ENCODE measurements at regions not wholly inside any gene's neighbourhood (a gene's known extent, or its start where the extent isn't known, plus 50 kb on each side); places are given as distances from the start of the nearest gene placed in this dataset.

- no peaks in the 10 kb centered on the region for H3K9me3 Mint-ChIP-seq (ENCODE audit: insufficient read depth)
- Histone ChIP-seq H3K4me2 (replicated peaks; ENCODE audit: low read depth, low read length, poor library complexity, severe bottlenecking) (no peak overlapping the region), H3K36me3 (replicated peaks in 1 of 2; ENCODE audit: control extremely low read depth in 1 of 2, control insufficient read depth in 1 of 2, extremely low read depth in 1 of 2, insufficient read depth in 2 of 2, low read length in 1 of 2) (no peaks in the 10 kb centered on the region), H3K4me1 (ENCODE audit: control insufficient read depth in 2 of 2, insufficient read depth in 2 of 2, low read length in 2 of 2) (no peaks in the 10 kb centered on the region), H3K27me3 (replicated peaks in 1 of 4; ENCODE audit: control extremely low read depth in 1 of 4, control insufficient read depth in 3 of 4, insufficient read depth in 4 of 4, low read length in 3 of 4) (no peaks in the 10 kb centered on the region), H4K20me1 (ENCODE audit: control insufficient read depth, insufficient read depth, low read length, poor library complexity, severe bottlenecking) (no peaks in the 10 kb centered on the region), H3K27ac (ENCODE audit: low read length in 2 of 2) (no peak overlapping the region), H3K9me3 (ENCODE audit: control extremely low read depth in 1 of 3, control insufficient read depth in 2 of 3, insufficient read depth in 1 of 3, low read length in 2 of 3) (no peaks in the 10 kb centered on the region), H2AFZ (ENCODE audit: insufficient read depth, low read depth, low read length, poor library complexity, severe bottlenecking) (no peak overlapping the region), H3K9ac (ENCODE audit: low read length) (no peak overlapping the region), H3K79me2 (ENCODE audit: control insufficient read depth, insufficient read depth, low read length) (no peaks in the 10 kb centered on the region), H3K4me3 (ENCODE audit: control extremely low read depth in 1 of 5, extremely low read depth in 1 of 5, insufficient read depth in 1 of 5, low read depth in 2 of 5, low read length in 4 of 5) (no peak overlapping the region)
- no peak overlapping the region for H3K27ac Mint-ChIP-seq
- H3K27me3 Mint-ChIP-seq = no peaks in the 10 kb centered on the region
- no peak overlapping the region for H3K4me3 Mint-ChIP-seq
- TF ChIP-seq EZH2 (IDR thresholded peaks at IDR 0.05; ENCODE audit: borderline replicate concordance, insufficient read depth, low read depth, low read length, poor library complexity, severe bottlenecking) (no peak), CTCF (IDR thresholded peaks at IDR 0.05) (no peak)
- POLR2A ChIA-PET = no interaction called here
- no peak for ATAC-seq (ENCODE audit: low read depth)
- DNase-seq = no peak
- no peaks in the 10 kb centered on the region for H3K4me1 Mint-ChIP-seq
- intact Hi-C loops (cut with micrococcal nuclease) = no loop called here
- CTCF ChIA-PET = no interaction called here
Observed at GRCh38 chr11:29534836-29535235, 482.0 kb downstream of the KCNA4 start.

- Histone ChIP-seq H3K4me3 (ENCODE audit: control extremely low read depth in 1 of 5, extremely low read depth in 1 of 5, insufficient read depth in 1 of 5, low read depth in 2 of 5, low read length in 4 of 5) (no peak overlapping the region), H3K4me1 (ENCODE audit: control insufficient read depth in 2 of 2, insufficient read depth in 2 of 2, low read length in 2 of 2) (no peaks in the 10 kb centered on the region), H2AFZ (ENCODE audit: insufficient read depth, low read depth, low read length, poor library complexity, severe bottlenecking) (no peak overlapping the region), H3K79me2 (ENCODE audit: control insufficient read depth, insufficient read depth, low read length) (no peaks in the 10 kb centered on the region), H3K27me3 (replicated peaks in 1 of 4; ENCODE audit: control extremely low read depth in 1 of 4, control insufficient read depth in 3 of 4, insufficient read depth in 4 of 4, low read length in 3 of 4) (no peaks in the 10 kb centered on the region), H3K9ac (ENCODE audit: low read length) (no peak overlapping the region), H3K36me3 (replicated peaks in 1 of 2; ENCODE audit: control extremely low read depth in 1 of 2, control insufficient read depth in 1 of 2, extremely low read depth in 1 of 2, insufficient read depth in 2 of 2, low read length in 1 of 2) (no peaks in the 10 kb centered on the region), H3K4me2 (replicated peaks; ENCODE audit: low read depth, low read length, poor library complexity, severe bottlenecking) (no peak overlapping the region), H3K9me3 (ENCODE audit: control extremely low read depth in 1 of 3, control insufficient read depth in 2 of 3, insufficient read depth in 1 of 3, low read length in 2 of 3) (peaks cover 0 to 3% (median 0%) of the 10 kb centered on the region in 3 donors), H3K27ac (ENCODE audit: low read length in 2 of 2) (no peak overlapping the region), H4K20me1 (ENCODE audit: control insufficient read depth, insufficient read depth, low read length, poor library complexity, severe bottlenecking) (no peaks in the 10 kb centered on the region)
- ChIA-PET CTCF (no interaction called here), POLR2A (no interaction called here)
- WGBS (ENCODE audit: insufficient coverage) = 79% methylated on average over 2 of the region's 2 CpGs
- Mint-ChIP-seq H3K4me3 (no peak overlapping the region), H3K27me3 (no peaks in the 10 kb centered on the region), H3K27ac (no peak overlapping the region), H3K4me1 (no peaks in the 10 kb centered on the region), H3K9me3 (ENCODE audit: insufficient read depth) (peaks cover 8% of the 10 kb centered on the region)
- DNase-seq = no peak
- intact Hi-C loops (cut with micrococcal nuclease) = no loop called here
- no peak for ATAC-seq (ENCODE audit: low read depth)
- no peak for TF ChIP-seq EZH2 (IDR thresholded peaks at IDR 0.05; ENCODE audit: borderline replicate concordance, insufficient read depth, low read depth, low read length, poor library complexity, severe bottlenecking)
- TF ChIP-seq CTCF (IDR thresholded peaks at IDR 0.05) = no peak
Observed at GRCh38 chr11:29530961-29531360, 485.9 kb downstream of the KCNA4 start.

Data from B cell (primary cell).